Activated CD4-positive, alpha-beta T cell treated with anti-CD3 and anti-CD28 coated beads for 36 hours (primary cell): ENCODE measurements at regions not wholly inside any gene's neighbourhood (a gene's known extent, or its start where the extent isn't known, plus 50 kb on each side); places are given as distances from the start of the nearest gene placed in this dataset.
A peak's percentile ranks its signal among the peaks of the same experiment; 100 is the strongest.

Source experiments
- ATAC-seq: fragments of 200-7000 bp; cut with Tn5 transposase; one replicate; pipeline ENCODE4 v1.10.0; 2021; ENCODE audit warnings: mild to moderate bottlenecking, moderate library complexity
- CTCF ChIA-PET: fragments of 350-600 bp; sonication (Branson Sonifier 250); formaldehyde crosslinking; loops from one replicate; lab custom pipeline; 2021; ENCODE audit warnings: antibody characterized with exemption; lab: Charles Lee
- POLR2A ChIA-PET: fragments of 350-600 bp; sonication (Branson Sonifier 250); formaldehyde crosslinking; loops from one replicate; lab custom pipeline; 2021; ENCODE audit warnings: antibody characterized with exemption, inconsistent platforms; lab: Charles Lee
- DNase-seq: peaks from one replicate; pipeline ENCODE4 v3.0.0-alpha.2; 2020
- H3K27ac Mint-ChIP-seq: one replicate; pipeline ENCODE4 v1.8.0; 2021; ENCODE audit warnings: mixed read lengths
- H3K27me3 Mint-ChIP-seq: one replicate; pipeline ENCODE4 v1.8.0; 2021; ENCODE audit warnings: mixed read lengths
- H3K36me3 Mint-ChIP-seq: one replicate; pipeline ENCODE4 v1.8.0; 2021; ENCODE audit warnings: low read depth, mixed read lengths
- H3K4me1 Mint-ChIP-seq: one replicate; pipeline ENCODE4 v1.8.0; 2021; ENCODE audit warnings: mixed read lengths
- H3K4me3 Mint-ChIP-seq: one replicate; pipeline ENCODE4 v1.8.0; 2021; ENCODE audit warnings: mild to moderate bottlenecking, moderate library complexity, mixed read lengths
- H3K9me3 Mint-ChIP-seq: one replicate; pipeline ENCODE4 v1.8.0; 2021; ENCODE audit warnings: low read depth, mixed read lengths
- intact Hi-C, 2 experiments: fragments of 100-400 bp; cut with DNase I in 1 of 2; cut with micrococcal nuclease in 1 of 2; formaldehyde crosslinking; loops; one replicate each; pipeline versions ENCODE4 v1.14.2 to v1.15.1; 2022 to 2024; cut with DNase I, micrococcal nuclease

GRCh38 chr9:31637861-31638260 lies 746.6 kb upstream of the ACO1 start:
- Mint-ChIP-seq H3K27ac (no peak overlapping the region), H3K36me3 (no peaks in the 10 kb centered on the region), H3K4me3 (no peak overlapping the region), H3K27me3 (no peaks in the 10 kb centered on the region), H3K9me3 (no peaks in the 10 kb centered on the region), H3K4me1 (peaks cover 4% of the 10 kb centered on the region)
- POLR2A ChIA-PET, result no interaction called here
- intact Hi-C loops, result loop anchor here in 1 of 2 experiments (10.0 kb wide), 1 partner anchor 617 kb away; no protein-coding TSS in a partner anchor
- ATAC-seq, result no peak
- DNase-seq, result no peak
- CTCF ChIA-PET, result interaction anchor here (0.6 kb wide), 1 partner anchor 483 kb away, joined by 3 read pairs; no protein-coding TSS in a partner anchor

GRCh38 chr9:31639451-31639850 lies 745.0 kb upstream of the ACO1 start:
- ChIA-PET POLR2A (no interaction called here), CTCF (no interaction called here)
- H3K4me3 Mint-ChIP-seq, result no peak overlapping the region

GRCh38 chr9:31669311-31669710 lies 715.1 kb upstream of the ACO1 start:
- H3K27ac Mint-ChIP-seq, result no peak overlapping the region
- no peak for ATAC-seq
- no peaks in the 10 kb centered on the region for H3K9me3 Mint-ChIP-seq

More at GRCh38 chr9:31639451-31639850, 745.0 kb upstream of the ACO1 start:
- Mint-ChIP-seq H3K36me3 (no peaks in the 10 kb centered on the region), H3K4me1 (peaks cover 4% of the 10 kb centered on the region), H3K9me3 (no peaks in the 10 kb centered on the region), H3K27ac (no peak overlapping the region), H3K27me3 (peaks cover under 1% of the 10 kb centered on the region)
- ATAC-seq, result no peak
- no peak for DNase-seq
- intact Hi-C loops, result loop anchor here in 1 of 2 experiments (10.0 kb wide), 1 partner anchor 615 kb away; no protein-coding TSS in a partner anchor

GRCh38 chr9:31671011-31671410 lies 713.4 kb upstream of the ACO1 start:
- Mint-ChIP-seq H3K36me3 (no peaks in the 10 kb centered on the region), H3K4me3 (no peak overlapping the region), H3K4me1 (peaks cover 6% of the 10 kb centered on the region), H3K27ac (no peak overlapping the region), H3K27me3 (no peaks in the 10 kb centered on the region), H3K9me3 (no peaks in the 10 kb centered on the region)
- CTCF ChIA-PET, result no interaction called here
- POLR2A ChIA-PET, result no interaction called here
- ATAC-seq, result peak; percentile 26
- no peak for DNase-seq
- intact Hi-C loops, result no loop called here

More at GRCh38 chr9:31669311-31669710, 715.1 kb upstream of the ACO1 start:
- Mint-ChIP-seq H3K4me1 (peaks cover 6% of the 10 kb centered on the region), H3K27me3 (no peaks in the 10 kb centered on the region), H3K4me3 (no peak overlapping the region), H3K36me3 (no peaks in the 10 kb centered on the region)
- POLR2A ChIA-PET, result no interaction called here
- DNase-seq, result no peak
- intact Hi-C loops, result no loop called here
- CTCF ChIA-PET, result no interaction called here

GRCh38 chr9:31674264-31674663 lies 710.2 kb upstream of the ACO1 start:
- Mint-ChIP-seq H3K27me3 (no peaks in the 10 kb centered on the region), H3K4me3 (no peak overlapping the region), H3K36me3 (no peaks in the 10 kb centered on the region), H3K4me1 (peaks cover 17% of the 10 kb centered on the region), H3K27ac (no peak overlapping the region), H3K9me3 (no peaks in the 10 kb centered on the region)
- ChIA-PET POLR2A (no interaction called here), CTCF (interaction anchor here (1.0 kb wide), 1 partner anchor 10 kb away, joined by 3 read pairs; no protein-coding TSS in a partner anchor)
- intact Hi-C loops, result no loop called here
- no peak for ATAC-seq
- no peak for DNase-seq

GRCh38 chr9:31677415-31677814 lies 707.0 kb upstream of the ACO1 start:
- no peak for ATAC-seq
- H3K27ac Mint-ChIP-seq, result no peak overlapping the region
- no peaks in the 10 kb centered on the region for H3K9me3 Mint-ChIP-seq
- no peaks in the 10 kb centered on the region for H3K27me3 Mint-ChIP-seq
- H3K4me1 Mint-ChIP-seq, result peaks cover 11% of the 10 kb centered on the region
- POLR2A ChIA-PET, result no interaction called here
- CTCF ChIA-PET, result no interaction called here
- intact Hi-C loops, result no loop called here
- H3K36me3 Mint-ChIP-seq, result no peaks in the 10 kb centered on the region
- no peak for DNase-seq
- no peak overlapping the region for H3K4me3 Mint-ChIP-seq

- CTCF ChIA-PET, result no interaction called here
- no peaks in the 10 kb centered on the region for H3K27me3 Mint-ChIP-seq
- DNase-seq (no peak), ATAC-seq (no peak)
- no peaks in the 10 kb centered on the region for H3K36me3 Mint-ChIP-seq
- peaks cover 11% of the 10 kb centered on the region for H3K4me1 Mint-ChIP-seq
- H3K27ac Mint-ChIP-seq, result no peak overlapping the region
- no peak overlapping the region for H3K4me3 Mint-ChIP-seq
- intact Hi-C loops, result no loop called here
- POLR2A ChIA-PET, result no interaction called here
- H3K9me3 Mint-ChIP-seq, result no peaks in the 10 kb centered on the region
Measured at GRCh38 chr9:31677877-31678276, 706.6 kb upstream of the ACO1 start.

GRCh38 chr9:31683116-31683515 lies 701.3 kb upstream of the ACO1 start:
- H3K4me1 Mint-ChIP-seq, result no peaks in the 10 kb centered on the region
- no peaks in the 10 kb centered on the region for H3K36me3 Mint-ChIP-seq
- H3K27me3 Mint-ChIP-seq, result no peaks in the 10 kb centered on the region
- intact Hi-C loops, result no loop called here
- POLR2A ChIA-PET, result no interaction called here
- DNase-seq (no peak), ATAC-seq (no peak)
- H3K27ac Mint-ChIP-seq, result no peak overlapping the region
- no peaks in the 10 kb centered on the region for H3K9me3 Mint-ChIP-seq
- CTCF ChIA-PET, result interaction anchor here (0.6 kb wide), 1 partner anchor 564 kb away, joined by 5 read pairs; no protein-coding TSS in a partner anchor
- no peak overlapping the region for H3K4me3 Mint-ChIP-seq

GRCh38 chr9:31697956-31698355 lies 686.5 kb upstream of the ACO1 start:
- intact Hi-C loops, result no loop called here
- H3K27ac Mint-ChIP-seq, result no peak overlapping the region
- DNase-seq (no peak), ATAC-seq (no peak)
- H3K4me3 Mint-ChIP-seq, result no peak overlapping the region
- no peaks in the 10 kb centered on the region for H3K36me3 Mint-ChIP-seq
- ChIA-PET CTCF (no interaction called here), POLR2A (no interaction called here)
- peaks cover 17% of the 10 kb centered on the region for H3K4me1 Mint-ChIP-seq
- H3K9me3 Mint-ChIP-seq, result no peaks in the 10 kb centered on the region
- H3K27me3 Mint-ChIP-seq, result no peaks in the 10 kb centered on the region

GRCh38 chr9:31699836-31700235 lies 684.6 kb upstream of the ACO1 start:
- ATAC-seq (no peak), DNase-seq (no peak)
- H3K4me1 Mint-ChIP-seq, result peaks cover 17% of the 10 kb centered on the region
- CTCF ChIA-PET, result interaction anchor here (1.0 kb wide), 1 partner anchor 19 kb away, joined by 4 read pairs; no protein-coding TSS in a partner anchor
- no peak overlapping the region for H3K27ac Mint-ChIP-seq
- intact Hi-C loops, result no loop called here
- H3K4me3 Mint-ChIP-seq, result no peak overlapping the region
- no peaks in the 10 kb centered on the region for H3K9me3 Mint-ChIP-seq
- POLR2A ChIA-PET, result no interaction called here
- H3K27me3 Mint-ChIP-seq, result no peaks in the 10 kb centered on the region
- no peaks in the 10 kb centered on the region for H3K36me3 Mint-ChIP-seq

GRCh38 chr9:31700252-31701045 lies 684.0 kb upstream of the ACO1 start:
- DNase-seq, result no peak
- ATAC-seq, result no peak
- H3K4me1 Mint-ChIP-seq, result peaks cover 17% of the 10 kb centered on the region
- intact Hi-C loops, result no loop called here
- no peaks in the 10 kb centered on the region for H3K27me3 Mint-ChIP-seq
- no peak overlapping the region for H3K27ac Mint-ChIP-seq
- H3K4me3 Mint-ChIP-seq, result no peak overlapping the region
- no peaks in the 10 kb centered on the region for H3K9me3 Mint-ChIP-seq
- no peaks in the 10 kb centered on the region for H3K36me3 Mint-ChIP-seq
- ChIA-PET CTCF (interaction anchor here (1.0 kb wide), 1 partner anchor 20 kb away, joined by 4 read pairs; no protein-coding TSS in a partner anchor), POLR2A (no interaction called here)

GRCh38 chr9:31702957-31703356 lies 681.5 kb upstream of the ACO1 start:
- CTCF ChIA-PET, result no interaction called here
- Mint-ChIP-seq H3K4me1 (peaks cover 12% of the 10 kb centered on the region), H3K27me3 (no peaks in the 10 kb centered on the region), H3K36me3 (no peaks in the 10 kb centered on the region), H3K27ac (no peak overlapping the region), H3K4me3 (no peak overlapping the region), H3K9me3 (peaks cover 2% of the 10 kb centered on the region)
- ATAC-seq (no peak), DNase-seq (no peak)
- intact Hi-C loops, result no loop called here
- POLR2A ChIA-PET, result no interaction called here
